Cardiac muscle cell (in vitro differentiated cells and primary cell): ENCODE measurements at regions not wholly inside any gene's neighbourhood (a gene's known extent, or its start where the extent isn't known, plus 50 kb on each side); places are given as distances from the start of the nearest gene placed in this dataset.

Experiments
- DNase-seq, 2 donors: peaks; one replicate each; pipeline versions ENCODE4 v3.0.0 to v3.0.0-alpha.2; 2010 to 2017; ENCODE audit warnings: low read depth in 1 of 2, low spot score in 1 of 2
- H3K27ac ChIP-seq: fragments of 200-600 bp; sonication (generic); 2 replicates; pipeline ENCODE4 v1.5.1; 2016
- H3K27me3 ChIP-seq: fragments of 200-600 bp; sonication (generic); 2 replicates; pipeline ENCODE4 v1.6.0; 2016; ENCODE audit warnings: control low read depth
- H3K36me3 ChIP-seq: fragments of 200-600 bp; sonication (generic); 2 replicates; pipeline ENCODE4 v1.5.1; 2016; ENCODE audit warnings: control low read depth
- H3K4me1 ChIP-seq: fragments of 200-600 bp; sonication (generic); 2 replicates; pipeline ENCODE4 v1.8.1; 2017; ENCODE audit warnings: low read depth, mild to moderate bottlenecking, mixed run types
- H3K4me3 ChIP-seq: fragments of 200-600 bp; sonication (generic); 2 replicates; pipeline ENCODE4 v1.5.1; 2016; ENCODE audit warnings: mild to moderate bottlenecking
- H3K9me3 ChIP-seq: fragments of 200-600 bp; sonication (generic); 2 replicates; pipeline ENCODE4 v1.5.1; 2017; ENCODE audit warnings: low read depth, mild to moderate bottlenecking, control low read depth
- CTCF ChIP-seq: IDR thresholded peaks from 2 replicates; pipeline ENCODE4 v1.5.1; 2012; ENCODE audit warnings: low read depth, mild to moderate bottlenecking, low read length

GRCh38 chr4:147020456-147020855 lies 74.8 kb upstream of the TTC29 start:
- Histone ChIP-seq H3K27me3 (no peaks in the 10 kb centered on the region), H3K9me3 (no peaks in the 10 kb centered on the region), H3K4me1 (peaks cover 4% of the 10 kb centered on the region), H3K27ac (no peak overlapping the region), H3K36me3 (no peaks in the 10 kb centered on the region), H3K4me3 (no peak overlapping the region)
- TF ChIP-seq CTCF, result no peak
- DNase-seq, result no peak

- Histone ChIP-seq H3K9me3 (no peaks in the 10 kb centered on the region), H3K27me3 (no peaks in the 10 kb centered on the region), H3K4me1 (no peaks in the 10 kb centered on the region), H3K36me3 (no peaks in the 10 kb centered on the region), H3K27ac (no peak overlapping the region), H3K4me3 (no peak overlapping the region)
- no peak for TF ChIP-seq CTCF
- no peak for DNase-seq
These were observed 79.4 kb upstream of the TTC29 start for GRCh38 chr4:147025042-147025441.

GRCh38 chr4:147029296-147029695 lies 83.6 kb upstream of the TTC29 start:
- Histone ChIP-seq H3K27me3 (no peaks in the 10 kb centered on the region), H3K4me1 (no peaks in the 10 kb centered on the region), H3K9me3 (no peaks in the 10 kb centered on the region), H3K27ac (no peak overlapping the region), H3K4me3 (no peak overlapping the region), H3K36me3 (no peaks in the 10 kb centered on the region)
- TF ChIP-seq CTCF, result no peak
- DNase-seq, result no peak

- H3K36me3 ChIP-seq, result no peaks in the 10 kb centered on the region
- no peak overlapping the region for H3K4me3 ChIP-seq
- TF ChIP-seq CTCF, result no peak
- no peaks in the 10 kb centered on the region for H3K9me3 ChIP-seq
- H3K27ac ChIP-seq, result no peak overlapping the region
- H3K4me1 ChIP-seq, result peaks cover 5% of the 10 kb centered on the region
- no peaks in the 10 kb centered on the region for H3K27me3 ChIP-seq
- no peak for DNase-seq
These were observed 88.7 kb upstream of the TTC29 start for GRCh38 chr4:147034372-147034771.

GRCh38 chr4:147037069-147037468 lies 91.4 kb upstream of the TTC29 start:
- H3K36me3 ChIP-seq, result no peaks in the 10 kb centered on the region
- H3K4me1 ChIP-seq, result peaks cover 5% of the 10 kb centered on the region
- no peaks in the 10 kb centered on the region for H3K9me3 ChIP-seq

More at GRCh38 chr4:147037069-147037468, 91.4 kb upstream of the TTC29 start:
- no peak for DNase-seq
- TF ChIP-seq CTCF, result no peak
- Histone ChIP-seq H3K27ac (no peak overlapping the region), H3K27me3 (no peaks in the 10 kb centered on the region), H3K4me3 (no peak overlapping the region)
